Vagina (tissue), 2 donors: ENCODE measurements at regions not wholly inside any gene's neighbourhood (a gene's known extent, or its start where the extent isn't known, plus 50 kb on each side); places are given as distances from the start of the nearest gene placed in this dataset.

ENCODE experiments used
- CTCF ChIP-seq, 3 experiments: fragments of 450-650 bp in 2 of 3; fragments of 200-600 bp in 1 of 3; sonication (generic) in 1 of 3; IDR thresholded peaks; one replicate each; pipeline ENCODE4 v1.5.1; 2017 to 2019; ENCODE audit warnings: antibody characterized with exemption in 3 of 3, mild to moderate bottlenecking in 2 of 3, moderate library complexity in 2 of 3
- POLR2A ChIP-seq, 2 donors: fragments of 450-650 bp; IDR thresholded peaks; one replicate each; pipeline ENCODE4 v1.6.1; 2017; ENCODE audit warnings: antibody characterized with exemption in 2 of 2, mild to moderate bottlenecking in 2 of 2, moderate library complexity in 2 of 2

GRCh38 chr3:165346503-165346902 is 150.3 kb upstream of the SLITRK3 start:
- TF ChIP-seq CTCF (IDR thresholded peaks at IDR 0.05) (no peak), POLR2A (IDR thresholded peaks at IDR 0.05) (no peak)
